NCI-H82 (cell line): ENCODE measurements at regions not wholly inside any gene's neighbourhood (a gene's known extent, or its start where the extent isn't known, plus 50 kb on each side); places are given as distances from the start of the nearest gene placed in this dataset.
A peak's percentile ranks its signal among the peaks of the same experiment; 100 is the strongest.

Source experiments
- DNase-seq: peaks from one replicate; lab custom pipeline; 2025; lab: John Stamatoyannopoulos, UW

DNA sequence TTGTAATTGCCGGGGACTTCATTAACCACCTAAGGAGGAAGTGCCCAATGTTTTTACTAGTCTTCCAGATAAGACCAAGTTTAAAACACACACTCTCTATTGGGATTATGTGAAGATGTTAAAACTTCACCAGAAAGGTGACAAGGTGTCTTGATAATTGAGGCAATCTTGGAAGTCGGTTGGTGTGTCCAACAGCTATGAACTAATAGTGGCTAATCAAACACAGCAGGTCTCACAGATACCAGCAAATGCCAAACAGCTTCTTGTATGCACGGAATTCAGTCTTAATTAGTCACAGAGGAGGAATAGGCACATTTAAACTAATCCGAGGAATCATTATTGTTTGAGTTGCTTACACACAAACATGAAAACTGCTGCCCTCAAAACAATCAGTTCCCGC, 214.5 kb downstream of the SEC61B start:
- DNase-seq: no peak

- no peak for DNase-seq
These were observed 215.1 kb downstream of the SEC61B start for GRCh38 chr9:99437145-99437544.

GRCh38 chr9:99438596-99438995, 216.5 kb downstream of the SEC61B start:
- no peak for DNase-seq

- no peak for DNase-seq
These were observed 219.7 kb downstream of the SEC61B start for GRCh38 chr9:99441829-99442228.

DNA sequence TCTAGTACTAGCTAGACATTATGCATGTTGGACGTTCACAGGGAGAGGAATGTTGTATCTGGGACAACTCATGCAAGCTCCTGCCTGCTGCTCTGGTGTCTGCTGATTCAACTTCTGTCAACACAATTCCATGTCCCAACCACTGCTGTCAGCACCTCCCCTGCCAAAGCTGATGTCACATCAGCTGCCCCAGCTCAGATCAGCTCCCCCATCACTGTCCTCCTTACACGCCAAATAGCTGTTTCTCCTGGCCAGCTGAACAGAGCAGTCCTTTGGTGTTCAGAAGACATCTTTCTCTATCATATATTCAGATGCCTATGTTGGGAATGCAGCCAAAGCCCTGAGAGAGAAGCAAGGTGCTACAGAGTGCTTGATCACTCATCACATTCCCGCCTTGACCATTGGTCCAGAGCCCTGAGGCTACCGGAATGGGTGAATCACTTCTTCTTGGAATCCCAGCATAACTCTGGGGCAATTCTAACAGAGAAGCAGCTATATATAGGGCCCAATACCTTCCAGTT, 223.3 kb downstream of the SEC61B start:
- DNase-seq: no peak

DNA sequence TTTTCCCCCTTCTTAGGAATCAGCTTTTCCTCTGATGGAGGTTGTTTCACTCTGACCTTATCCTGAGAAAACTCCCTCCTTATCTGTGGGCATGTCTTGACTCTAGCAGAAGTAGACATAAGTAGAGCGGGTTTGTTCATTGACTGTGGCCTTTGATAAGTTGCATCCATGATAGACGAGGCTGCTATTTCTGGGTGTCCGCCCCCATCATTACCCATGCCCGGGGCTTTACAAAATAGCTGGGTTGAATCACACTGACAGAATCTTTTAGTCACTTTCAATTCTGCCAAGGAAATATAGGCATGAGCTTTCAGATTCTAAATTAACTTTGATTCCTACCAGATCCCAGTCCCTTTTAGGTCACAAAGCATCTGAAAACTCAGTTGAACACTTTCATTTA, 223.8 kb downstream of the SEC61B start:
- no peak for DNase-seq

DNA sequence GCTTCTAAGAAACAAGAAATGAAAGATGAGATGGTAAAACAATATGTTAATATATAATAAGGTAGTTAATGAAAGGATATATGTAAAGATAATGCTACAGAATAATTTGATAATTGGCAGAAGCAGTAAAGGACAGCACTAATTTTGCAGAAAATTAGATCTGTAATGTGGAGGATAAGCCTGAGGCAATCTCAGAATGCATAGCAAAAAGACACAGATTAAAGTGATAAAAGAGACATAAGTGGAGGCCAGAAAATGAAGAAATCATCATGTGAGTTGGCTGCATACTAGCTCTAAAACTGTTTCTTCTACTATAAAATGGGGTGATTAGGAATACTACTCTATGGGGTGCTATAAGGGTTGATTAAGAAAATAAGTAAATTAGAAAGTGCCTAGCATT, 225.9 kb downstream of the SEC61B start:
- no peak for DNase-seq

GRCh38 chr9:99449726-99450125, 227.6 kb downstream of the SEC61B start:
- no peak for DNase-seq

- DNase-seq: no peak
These were observed 229.1 kb downstream of the SEC61B start for GRCh38 chr9:99451112-99451606.

DNA sequence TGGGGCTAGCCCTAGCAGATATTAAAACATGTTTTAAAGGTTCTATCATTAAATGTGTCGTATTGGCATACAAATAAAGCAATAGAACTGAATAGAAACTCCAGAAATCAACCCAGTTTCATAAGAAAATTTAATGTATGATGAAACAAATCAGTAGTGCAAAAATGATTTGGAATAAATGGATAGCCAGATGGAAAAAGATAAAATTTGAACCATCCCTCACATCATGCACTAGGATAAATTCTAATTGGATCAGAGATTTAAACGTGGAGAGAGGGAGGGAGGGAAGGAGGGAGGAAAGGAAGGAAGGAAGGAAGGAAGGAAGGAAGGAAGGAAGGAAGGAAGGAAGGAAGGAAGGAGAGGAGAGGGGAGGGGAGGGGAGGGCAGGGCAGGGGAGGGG, 235.3 kb downstream of the SEC61B start:
- peak; percentile 29 for DNase-seq

GRCh38 chr9:99457981-99458380, 235.9 kb downstream of the SEC61B start:
- DNase-seq: no peak

DNA sequence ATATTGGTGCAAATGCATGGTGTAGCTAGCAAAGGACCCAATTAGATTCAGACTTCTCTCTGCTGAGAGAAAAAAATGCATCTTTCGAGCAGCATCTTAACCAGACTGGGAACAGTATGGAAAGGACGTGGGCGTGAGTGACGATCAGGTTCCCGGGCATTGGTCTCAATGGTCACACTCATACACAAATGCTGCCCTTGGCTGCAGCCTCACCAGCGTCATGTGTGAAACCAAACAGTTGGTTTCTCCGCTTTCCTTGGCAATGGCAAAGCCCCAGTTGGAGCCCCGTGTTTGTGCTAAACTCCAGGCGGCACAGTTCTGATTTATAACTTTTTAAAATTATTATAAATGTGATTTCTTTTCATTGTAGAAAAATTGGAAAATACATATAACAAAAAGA, 237.8 kb downstream of the SEC61B start:
- DNase-seq: no peak

DNA sequence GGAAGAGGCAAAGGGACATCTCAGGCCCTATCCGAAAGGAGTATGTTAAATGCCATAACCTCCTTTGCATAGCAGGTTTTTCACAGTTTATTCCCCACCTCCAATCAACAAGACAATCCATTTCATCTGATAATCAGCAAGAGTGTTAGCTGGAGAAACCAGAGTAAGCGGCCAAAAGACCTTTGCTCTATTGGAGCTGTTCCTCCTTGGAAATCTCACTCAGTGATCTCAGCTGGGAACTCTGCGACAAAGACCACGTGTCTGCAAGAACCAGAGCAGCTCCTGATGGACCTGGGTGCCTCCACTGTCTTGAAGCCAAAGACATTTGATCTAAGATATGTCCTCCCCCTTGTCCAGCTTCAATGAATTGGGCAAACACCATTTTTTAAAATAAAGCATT, 241.0 kb downstream of the SEC61B start:
- DNase-seq: no peak

GRCh38 chr9:99464568-99464967, 242.5 kb downstream of the SEC61B start:
- DNase-seq: no peak

GRCh38 chr9:99465231-99465907, 243.3 kb downstream of the SEC61B start:
- DNase-seq: peak; percentile 94

DNA sequence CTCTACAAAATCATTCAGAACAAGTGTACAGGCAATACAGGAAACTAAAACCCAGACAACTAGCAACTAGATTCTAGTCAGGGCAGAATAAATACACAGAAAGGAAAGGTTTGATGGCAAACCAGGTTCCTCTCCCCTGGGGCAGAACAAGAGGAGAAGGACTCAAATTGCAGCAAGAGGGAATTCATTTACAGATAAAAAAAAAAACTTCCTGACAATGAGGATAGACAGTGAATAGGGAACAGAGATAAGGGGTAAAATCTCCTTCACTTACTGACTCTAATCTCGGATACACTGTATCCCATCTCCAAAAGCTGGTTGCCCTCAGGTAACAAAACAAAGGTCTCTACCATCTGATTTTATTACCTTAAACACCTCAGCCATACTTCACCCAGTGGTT, 244.0 kb downstream of the SEC61B start:
- DNase-seq: no peak

- DNase-seq: no peak
These were observed 244.7 kb downstream of the SEC61B start for GRCh38 chr9:99466781-99467180.

- no peak for DNase-seq
These were observed 249.0 kb downstream of the SEC61B start for GRCh38 chr9:99471033-99471432.

- no peak for DNase-seq
These were observed 250.3 kb downstream of the SEC61B start for GRCh38 chr9:99472240-99472915.

- no peak for DNase-seq
These were observed 250.8 kb downstream of the SEC61B start for GRCh38 chr9:99472916-99473245.

DNA sequence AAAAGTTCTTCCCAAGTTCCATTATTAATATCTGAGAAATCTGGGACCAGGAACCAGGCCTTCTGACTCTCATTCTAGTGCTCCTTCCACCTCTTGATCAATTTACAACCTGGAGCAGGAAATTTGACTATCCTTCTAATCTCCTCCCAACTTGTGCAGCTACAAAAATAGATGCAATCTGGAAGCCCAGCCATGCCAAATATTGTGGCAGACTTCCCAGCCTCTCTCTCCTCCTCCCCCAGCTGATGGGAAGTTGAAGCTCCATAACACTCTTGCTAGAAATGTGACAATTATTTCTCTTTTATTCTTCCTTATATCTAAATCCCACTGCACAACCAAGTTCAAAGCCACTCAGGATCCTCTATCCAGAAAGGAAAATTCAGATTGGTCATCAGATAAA, 252.1 kb downstream of the SEC61B start:
- no peak for DNase-seq

DNA sequence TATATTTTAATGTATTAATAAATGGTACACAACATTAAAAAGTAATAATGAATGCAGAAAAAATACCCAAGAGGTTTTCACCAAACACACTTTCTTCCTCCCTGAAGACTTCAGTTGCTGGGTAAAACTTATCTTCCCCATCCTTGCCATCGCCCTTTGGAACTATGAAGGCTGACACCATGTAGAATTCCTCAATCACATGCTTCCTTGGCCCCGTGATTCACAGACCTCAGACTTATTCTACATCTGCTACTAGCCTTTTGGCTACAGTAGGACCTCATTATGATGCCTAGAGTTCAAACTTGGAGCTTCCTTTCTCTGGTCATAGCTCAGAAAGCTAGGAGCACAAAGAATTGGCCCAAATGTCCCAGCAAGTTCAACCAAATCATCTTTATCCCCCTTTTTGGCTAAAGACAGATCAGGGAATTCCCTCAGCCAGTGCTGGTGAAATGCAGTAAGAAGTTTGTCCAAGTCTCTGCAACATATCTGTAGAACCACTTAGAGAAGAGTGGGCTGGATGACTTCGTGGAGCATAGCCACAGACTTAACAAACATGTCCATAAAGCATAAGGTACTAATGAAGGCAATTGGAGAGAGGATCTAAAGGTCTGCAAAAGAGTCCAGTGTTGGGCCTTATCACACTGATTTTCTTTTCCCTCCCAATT, 253.5 kb downstream of the SEC61B start:
- no peak for DNase-seq

GRCh38 chr9:99478469-99479027, 256.5 kb downstream of the SEC61B start:
- DNase-seq: no peak
